LNCaP clone FGC (cell line): ENCODE measurements at regions not wholly inside any gene's neighbourhood (a gene's known extent, or its start where the extent isn't known, plus 50 kb on each side); places are given as distances from the start of the nearest gene placed in this dataset.
"Not testable (repeated sequence)": the region's sequence is repeated elsewhere in the genome, so short reads cannot be mapped to it uniquely, and the experiment has no call there.

ENCODE experiments used
- DNase-seq: peaks from one replicate; pipeline ENCODE4 v3.0.0-alpha.2; 2011; ENCODE audit warnings: low read depth
- H3K4me3 ChIP-seq: 2 replicates; pipeline ENCODE4 v1.5.1; 2011; ENCODE audit warnings: mild to moderate bottlenecking, low read depth, low read length, control low read depth
- TF ChIP-seq, protein P1 (sequence below): IDR thresholded peaks from 2 replicates; pipeline ENCODE4 v1.5.1; 2012; ENCODE audit warnings: mild to moderate bottlenecking; ENCODE audit not compliant: control insufficient read depth, insufficient read depth; ENCODE audit errors: extremely low read depth

DNA sequence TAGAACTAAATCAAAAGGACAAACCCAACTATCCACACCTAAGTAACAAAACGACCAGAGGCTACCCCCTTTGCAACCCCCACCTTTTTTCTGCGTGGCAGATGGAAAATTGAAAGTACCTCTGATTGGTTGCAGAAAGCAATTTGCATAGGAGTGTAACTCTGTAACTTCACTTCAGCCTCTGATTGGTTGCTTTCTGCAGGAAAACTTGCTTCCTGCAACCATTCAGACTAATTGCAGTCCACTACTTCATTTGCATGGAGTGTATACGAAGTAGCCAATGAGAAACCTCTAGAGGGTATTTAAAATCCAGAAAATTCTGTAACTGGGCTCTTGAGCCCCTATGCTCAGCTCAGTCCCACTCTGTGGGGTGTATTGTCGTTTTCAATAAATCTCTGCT, 129.1 kb upstream of the OLIG3 start:
- no peak for DNase-seq
- TF ChIP-seq, protein P1, sequence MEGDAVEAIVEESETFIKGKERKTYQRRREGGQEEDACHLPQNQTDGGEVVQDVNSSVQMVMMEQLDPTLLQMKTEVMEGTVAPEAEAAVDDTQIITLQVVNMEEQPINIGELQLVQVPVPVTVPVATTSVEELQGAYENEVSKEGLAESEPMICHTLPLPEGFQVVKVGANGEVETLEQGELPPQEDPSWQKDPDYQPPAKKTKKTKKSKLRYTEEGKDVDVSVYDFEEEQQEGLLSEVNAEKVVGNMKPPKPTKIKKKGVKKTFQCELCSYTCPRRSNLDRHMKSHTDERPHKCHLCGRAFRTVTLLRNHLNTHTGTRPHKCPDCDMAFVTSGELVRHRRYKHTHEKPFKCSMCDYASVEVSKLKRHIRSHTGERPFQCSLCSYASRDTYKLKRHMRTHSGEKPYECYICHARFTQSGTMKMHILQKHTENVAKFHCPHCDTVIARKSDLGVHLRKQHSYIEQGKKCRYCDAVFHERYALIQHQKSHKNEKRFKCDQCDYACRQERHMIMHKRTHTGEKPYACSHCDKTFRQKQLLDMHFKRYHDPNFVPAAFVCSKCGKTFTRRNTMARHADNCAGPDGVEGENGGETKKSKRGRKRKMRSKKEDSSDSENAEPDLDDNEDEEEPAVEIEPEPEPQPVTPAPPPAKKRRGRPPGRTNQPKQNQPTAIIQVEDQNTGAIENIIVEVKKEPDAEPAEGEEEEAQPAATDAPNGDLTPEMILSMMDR, result no peak
- H3K4me3 ChIP-seq, result no peak overlapping the region

DNA sequence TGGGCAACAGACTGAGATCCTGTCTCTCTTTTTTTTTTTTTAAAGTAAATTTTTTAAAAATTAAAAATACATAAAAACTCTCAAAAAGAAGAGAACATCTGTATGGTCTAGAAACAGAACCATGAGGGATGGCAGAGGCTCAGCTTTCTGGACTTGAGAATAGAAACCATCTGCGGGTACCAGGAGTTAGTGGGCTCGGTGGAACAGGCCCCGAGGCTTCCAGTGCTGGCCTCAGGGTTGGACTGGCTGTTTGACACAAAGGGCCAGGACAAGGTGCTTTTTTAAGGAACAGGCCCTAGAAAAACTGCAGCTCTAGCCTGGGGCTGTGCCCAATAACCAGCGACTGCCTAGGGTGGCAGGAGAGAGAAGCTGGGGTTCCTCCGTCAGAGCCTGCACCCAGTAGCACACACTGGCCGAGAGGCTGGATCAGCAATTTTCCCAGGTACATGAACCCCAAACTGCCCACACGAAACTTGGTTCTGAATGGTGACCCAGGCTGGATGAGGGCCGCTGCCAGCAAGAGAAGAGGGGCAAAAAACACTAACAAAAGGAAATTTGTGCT, 131.0 kb upstream of the OLIG3 start:
- no peak for DNase-seq
- no peak overlapping the region for H3K4me3 ChIP-seq
- TF ChIP-seq, protein P1, result no peak

DNA sequence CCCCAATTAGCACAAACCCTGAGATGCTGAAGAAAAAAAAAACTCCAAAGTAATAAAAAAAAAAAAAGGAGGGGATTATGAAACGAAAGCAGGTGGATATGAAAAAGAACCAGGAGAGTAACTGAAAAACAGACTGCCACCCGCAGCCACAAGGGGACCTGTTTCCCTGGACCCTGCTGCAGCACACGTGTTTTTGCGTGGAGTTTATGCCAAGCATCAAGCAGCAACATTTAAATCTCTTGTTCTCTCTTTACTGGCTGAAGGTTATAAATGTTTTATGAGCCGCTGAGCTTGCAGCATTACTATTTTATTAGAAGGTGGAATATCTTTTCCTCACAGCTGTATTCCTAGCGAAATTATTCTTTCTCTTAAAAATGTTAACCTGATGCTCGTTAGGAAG, 131.6 kb upstream of the OLIG3 start:
- DNase-seq, result peak; percentile 46
- TF ChIP-seq, protein P1, result peak; percentile 34
- H3K4me3 ChIP-seq, result no peak overlapping the region

DNA sequence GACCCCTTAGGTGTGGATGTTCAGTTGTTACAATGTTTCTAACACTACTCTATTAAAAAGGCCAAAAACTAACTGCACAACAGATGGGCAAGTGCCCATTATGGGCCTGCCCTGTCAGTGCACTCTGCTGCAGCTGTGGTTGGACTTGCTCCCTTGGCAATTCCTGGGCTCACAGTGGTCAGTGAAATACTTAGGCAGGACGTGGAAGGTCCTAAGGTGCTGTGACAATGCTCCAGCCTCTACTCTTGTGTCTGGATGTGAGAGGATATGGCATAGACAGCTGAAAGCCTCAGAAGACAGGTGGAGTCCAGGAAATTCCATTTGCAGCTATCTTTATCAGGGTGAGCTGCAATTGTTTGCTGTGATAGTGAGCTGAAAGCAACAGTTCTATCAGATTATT, 136.5 kb upstream of the OLIG3 start:
- TF ChIP-seq, protein P1, result no peak
- no peak for DNase-seq
- no peak overlapping the region for H3K4me3 ChIP-seq

DNA sequence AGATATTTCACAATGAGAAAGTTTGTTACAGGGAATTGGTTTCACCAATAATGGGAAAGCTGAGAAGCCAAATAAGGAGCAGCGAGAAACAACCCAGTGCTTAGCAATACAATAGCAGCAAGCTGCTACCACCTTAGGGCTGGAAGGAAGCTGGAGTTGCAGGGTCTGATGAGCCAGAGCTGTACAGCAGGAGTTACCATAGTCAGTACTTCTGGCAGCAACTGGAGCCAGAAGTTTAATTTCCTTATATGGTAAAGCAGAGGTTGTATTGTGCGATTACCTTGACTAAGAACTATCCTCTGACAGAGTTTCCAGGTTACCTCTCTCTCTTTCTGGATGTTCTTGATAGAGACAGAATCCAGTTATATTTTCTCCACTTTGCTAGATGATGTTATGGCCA, 137.1 kb upstream of the OLIG3 start:
- H3K4me3 ChIP-seq, result no peak overlapping the region
- TF ChIP-seq, protein P1, result no peak
- no peak for DNase-seq

DNA sequence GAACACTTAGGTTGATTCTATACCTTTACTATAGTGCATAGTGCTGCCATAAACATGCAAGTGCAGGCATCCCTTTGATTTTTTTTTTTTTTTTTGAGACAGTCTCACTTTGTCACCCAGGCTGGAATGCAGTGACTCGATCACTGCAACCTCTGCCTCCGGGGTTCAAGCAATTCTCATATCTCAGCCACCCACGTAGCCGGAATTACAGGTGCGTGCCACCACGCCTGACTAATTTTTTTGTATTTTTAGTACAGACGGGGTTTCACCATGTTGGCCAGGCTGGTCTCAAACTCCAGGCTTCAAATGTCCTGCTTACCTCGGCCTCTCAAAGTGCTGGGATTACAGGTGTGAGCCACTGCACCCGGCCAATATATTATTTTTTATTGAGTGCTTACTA, 140.0 kb upstream of the OLIG3 start:
- DNase-seq, H3K4me3 ChIP-seq: not testable (repeated sequence)

DNA sequence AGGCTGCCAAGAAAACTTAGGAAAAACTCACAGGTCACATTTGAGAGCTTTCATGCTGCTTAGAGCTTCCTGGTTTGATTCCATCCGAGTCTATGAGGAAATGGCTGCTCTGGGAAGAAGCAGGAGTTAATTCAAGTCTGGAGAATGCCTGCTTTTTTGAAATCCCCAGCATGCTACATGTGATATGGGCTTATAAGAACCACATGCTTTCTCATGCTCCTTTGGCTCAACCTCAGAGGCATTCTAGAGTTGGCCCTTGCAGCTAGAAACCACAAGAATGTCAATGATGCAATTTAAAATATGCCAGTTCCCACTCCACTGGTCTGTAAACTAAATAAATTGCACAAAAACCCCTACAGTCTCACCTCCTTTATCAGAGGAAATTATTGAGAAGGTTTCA, 142.9 kb upstream of the OLIG3 start:
- TF ChIP-seq, protein P1, result no peak
- DNase-seq, result no peak
- no peak overlapping the region for H3K4me3 ChIP-seq
